HepG2 (cell line): ENCODE measurements at regions not wholly inside any gene's neighbourhood (a gene's known extent, or its start where the extent isn't known, plus 50 kb on each side); places are given as distances from the start of the nearest gene placed in this dataset.

Experiments
- ATAC-seq: fragments of 200-7000 bp; cut with Tn5 transposase; 3 replicates; pipeline ENCODE4 v1.9.1; 2020; ENCODE audit warnings: mild to moderate bottlenecking, moderate library complexity
- BruUV-seq: library from RNA; stranded (reverse); fragments of 400-500 nt; replicated peaks from 2 replicates; lab custom pipeline; 2021; lab: Mats Ljungman, UMichigan
- CTCF ChIA-PET: fragments of 300-600 bp; formaldehyde crosslinking; extraction: SDS; loops from one replicate; lab custom pipeline; 2021; ENCODE audit warnings: low total read pairs, inconsistent platforms, low intra/inter-chr PET ratio; lab: Yijun Ruan, JAX
- POLR2A ChIA-PET: fragments of 350-600 bp; sonication (Branson Sonifier 250); formaldehyde crosslinking; loops from one replicate; lab custom pipeline; 2020; ENCODE audit warnings: antibody characterized with exemption, inconsistent platforms; lab: Yijun Ruan, JAX
- DNase-seq: peaks from one replicate; pipeline ENCODE4 v3.0.0-alpha.2; 2015; ENCODE audit warnings: low spot score
- FAIRE-seq: peaks from 3 replicates; lab custom pipeline; 2011; peaks lifted over from hg19 to GRCh38; lab: Jason Lieb, UNC
- H2AFZ ChIP-seq: one replicate; pipeline ENCODE4 v1.6.1; 2011; ENCODE audit warnings: low read length, inconsistent platforms
- H3K27ac ChIP-seq: fragments of 300-600 bp; 3 replicates; pipeline ENCODE4 v1.8.0; 2011; ENCODE audit warnings: mixed run types, mild to moderate bottlenecking, mixed read lengths, low read length, inconsistent platforms; ENCODE audit not compliant: insufficient read depth; ENCODE audit errors: extremely low read length
- H3K27me3 ChIP-seq, 2 experiments: fragments of 200-600 bp in 1 of 2; 2 replicates in 1 of 2; 3 replicates in 1 of 2; pipeline versions ENCODE4 v1.6.0 to v1.8.0; 2011; ENCODE audit warnings: low read length in 2 of 2, mild to moderate bottlenecking in 2 of 2, moderate library complexity in 2 of 2, inconsistent platforms in 1 of 2; ENCODE audit not compliant: insufficient read depth in 2 of 2, control insufficient read depth in 1 of 2
- H3K36me3 ChIP-seq, 2 experiments: fragments of 200-600 bp in 1 of 2; replicated peaks in 1 of 2; 2 replicates in 1 of 2; 3 replicates in 1 of 2; pipeline versions ENCODE4 v1.5.1 to v1.8.0; 2011; ENCODE audit warnings: low read length in 2 of 2, inconsistent platforms in 1 of 2; ENCODE audit not compliant: insufficient read depth in 2 of 2, control insufficient read depth in 1 of 2
- H3K4me1 ChIP-seq: 2 replicates; pipeline ENCODE4 v1.5.1; 2012; ENCODE audit warnings: low read length, inconsistent platforms; ENCODE audit not compliant: insufficient read depth
- H3K4me2 ChIP-seq: 2 replicates; pipeline ENCODE4 v1.6.0; 2011; ENCODE audit warnings: low read depth, low read length, inconsistent platforms
- H3K4me3 ChIP-seq, 3 experiments: fragments of 200-600 bp in 1 of 3; sonication (generic), shearing (Covaris generic) in 1 of 3; replicated peaks in 1 of 3; 2 replicates each; pipeline ENCODE4 v1.5.1; 2011 to 2016; ENCODE audit warnings: low read length in 3 of 3, inconsistent platforms in 2 of 3, low read depth in 2 of 3, mild to moderate bottlenecking in 2 of 3, control low read depth in 1 of 3, mixed read lengths in 1 of 3; ENCODE audit not compliant: insufficient read depth in 1 of 3
- H3K79me2 ChIP-seq: one replicate; pipeline ENCODE4 v1.6.1; 2011; ENCODE audit warnings: low read length, inconsistent platforms; ENCODE audit not compliant: insufficient read depth
- H3K9ac ChIP-seq: 2 replicates; pipeline ENCODE4 v1.6.0; 2011; ENCODE audit warnings: mild to moderate bottlenecking, low read depth, low read length, inconsistent platforms; ENCODE audit not compliant: insufficient read depth
- H3K9me3 ChIP-seq: 2 replicates; pipeline ENCODE4 v1.5.1; 2012; ENCODE audit warnings: mild to moderate bottlenecking, low read length
- H4K20me1 ChIP-seq: 2 replicates; pipeline ENCODE4 v1.6.0; 2011; ENCODE audit warnings: inconsistent platforms, mild to moderate bottlenecking, low read length, moderate library complexity; ENCODE audit not compliant: insufficient read depth
- CBX1 ChIP-seq: IDR thresholded peaks from one replicate; pipeline ENCODE4 v1.6.1; 2016; ENCODE audit warnings: antibody characterized with exemption, low read depth
- FOXM1 ChIP-seq: sonication (generic); formaldehyde crosslinking; IDR thresholded peaks from 2 replicates; pipeline ENCODE4 v1.5.0; 2020; ENCODE audit warnings: missing genetic modification reagents
- HBP1 ChIP-seq: IDR thresholded peaks from 2 replicates; pipeline ENCODE4 v1.6.1; 2016; ENCODE audit warnings: low read depth, control low read depth
- IRF2 ChIP-seq: IDR thresholded peaks from 2 replicates; pipeline ENCODE4 v1.6.1; 2018; ENCODE audit warnings: missing genetic modification reagents, missing compliant biosample characterization
- MXD4 ChIP-seq: IDR thresholded peaks from 2 replicates; pipeline ENCODE4 v1.6.1; 2016; ENCODE audit warnings: mild to moderate bottlenecking, missing biosample characterization, missing genetic modification reagents
- NFRKB ChIP-seq: fragments of 450-650 bp; IDR thresholded peaks from 2 replicates; pipeline ENCODE4 v1.6.1; 2017
- POLR2A ChIP-seq, 2 experiments: IDR thresholded peaks; 2 replicates each; pipeline ENCODE4 v1.6.1; 2011; ENCODE audit warnings: low read depth in 2 of 2, low read length in 2 of 2, mild to moderate bottlenecking in 1 of 2, moderate library complexity in 1 of 2; ENCODE audit not compliant: insufficient read depth in 1 of 2
- PRDM15 ChIP-seq: sonication (generic); formaldehyde crosslinking; IDR thresholded peaks from 2 replicates; pipeline ENCODE4 v1.4.0; 2020; ENCODE audit warnings: missing genetic modification reagents
- ZBTB49 ChIP-seq: sonication (generic); formaldehyde crosslinking; IDR thresholded peaks from 2 replicates; pipeline ENCODE4 v1.4.0; 2020; ENCODE audit warnings: missing genetic modification reagents, borderline replicate concordance
- ZNF30 ChIP-seq: sonication (generic); formaldehyde crosslinking; IDR thresholded peaks from 2 replicates; pipeline ENCODE4 v1.5.0; 2020; ENCODE audit warnings: mild to moderate bottlenecking, missing genetic modification reagents
- ZNF687 ChIP-seq: sonication (generic); formaldehyde crosslinking; IDR thresholded peaks from 2 replicates; pipeline ENCODE4 v1.5.1; 2020; ENCODE audit warnings: mild to moderate bottlenecking, missing genetic modification reagents, moderate library complexity
- ZNF841 ChIP-seq: sonication (generic); formaldehyde crosslinking; IDR thresholded peaks from 2 replicates; pipeline ENCODE4 v1.8.1; 2023; ENCODE audit warnings: missing genetic modification reagents, borderline replicate concordance
- in situ Hi-C: cut with HindIII; loops from 2 replicates; pipeline ENCODE4 v1.10.0; 2017; ENCODE audit warnings: low pct_unique_long_range_greater_than_20kb; ENCODE audit not compliant: extremely low pct_ligation_motif_present
- intact Hi-C: fragments of 100-400 bp; cut with micrococcal nuclease; formaldehyde crosslinking; loops from one replicate; pipeline ENCODE4 v1.10.0; 2022; ENCODE audit not compliant: unreplicated experiment

GRCh38 chr3:146746190-146746589, 141.0 kb upstream of the PLSCR5 start:
- BruUV-seq: no TSS peak
- no peak for FAIRE-seq
- Histone ChIP-seq H3K79me2 (no peaks in the 10 kb centered on the region), H3K4me2 (no peak overlapping the region), H3K9ac (no peak overlapping the region), H3K27me3 (no peaks in the 10 kb centered on the region), H3K4me3 (no peak overlapping the region), H3K9me3 (no peaks in the 10 kb centered on the region), H2AFZ (no peak overlapping the region), H3K27ac (no peak overlapping the region), H3K36me3 (no peaks in the 10 kb centered on the region), H4K20me1 (no peaks in the 10 kb centered on the region), H3K4me1 (no peaks in the 10 kb centered on the region)
- CTCF ChIA-PET: no interaction called here
- ATAC-seq: no peak
- intact Hi-C loops (no loop called here), in situ Hi-C loops (no loop called here)
- no peak for TF ChIP-seq NFRKB
- TF ChIP-seq FOXM1 (CRISPR knock-in tag): no peak
- TF ChIP-seq ZNF30 (CRISPR knock-in tag): no peak
- no peak for TF ChIP-seq CBX1
- TF ChIP-seq ZNF687: no peak
- no peak for TF ChIP-seq MXD4 (CRISPR knock-in tag)
- TF ChIP-seq HBP1 (CRISPR knock-in tag): no peak
- TF ChIP-seq POLR2A (IDR thresholded peaks at IDR 0.05; ENCODE audit: insufficient read depth in 1 of 2, low read depth in 2 of 2, low read length in 2 of 2): no peak
- TF ChIP-seq IRF2 (CRISPR knock-in tag): no peak
- no peak for TF ChIP-seq ZNF841 (CRISPR knock-in tag)
- TF ChIP-seq PRDM15 (CRISPR knock-in tag): no peak
- no peak for TF ChIP-seq ZBTB49
- POLR2A ChIA-PET: no interaction called here
- DNase-seq: no peak
